Activated T-helper 1 cell treated with anti-CD3 and anti-CD28 coated beads, Interleukin-2, amount 50 U/mL, for 16 hours (primary cell): ENCODE measurements at regions not wholly inside any gene's neighbourhood (a gene's known extent, or its start where the extent isn't known, plus 50 kb on each side); places are given as distances from the start of the nearest gene placed in this dataset.

Experiments
- DNase-seq, 2 donors: peaks; one replicate each; pipeline ENCODE4 v3.0.0-alpha.2; 2020; ENCODE audit warnings: low read depth in 1 of 2, low spot score in 1 of 2

DNA sequence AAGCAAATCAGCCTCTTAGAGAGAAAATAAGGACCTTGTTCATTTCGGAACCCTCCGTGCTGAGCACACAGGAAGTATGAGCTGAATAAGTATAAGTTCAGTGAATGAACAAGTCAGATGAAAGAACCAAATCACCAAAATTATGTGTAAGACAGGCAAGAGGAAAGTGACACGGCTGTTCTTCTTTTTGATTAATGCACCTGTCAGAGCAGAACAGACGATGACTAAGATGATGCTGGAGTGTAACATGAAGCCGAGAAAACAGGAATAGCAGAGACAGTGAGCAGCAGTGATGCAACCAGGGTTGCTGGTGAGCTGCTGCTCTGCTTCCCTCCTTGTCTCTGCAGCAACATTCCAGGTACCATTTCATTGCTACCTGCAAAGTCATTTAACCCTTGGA, 861.1 kb downstream of the GALC start:
- DNase-seq, result no peak

DNA sequence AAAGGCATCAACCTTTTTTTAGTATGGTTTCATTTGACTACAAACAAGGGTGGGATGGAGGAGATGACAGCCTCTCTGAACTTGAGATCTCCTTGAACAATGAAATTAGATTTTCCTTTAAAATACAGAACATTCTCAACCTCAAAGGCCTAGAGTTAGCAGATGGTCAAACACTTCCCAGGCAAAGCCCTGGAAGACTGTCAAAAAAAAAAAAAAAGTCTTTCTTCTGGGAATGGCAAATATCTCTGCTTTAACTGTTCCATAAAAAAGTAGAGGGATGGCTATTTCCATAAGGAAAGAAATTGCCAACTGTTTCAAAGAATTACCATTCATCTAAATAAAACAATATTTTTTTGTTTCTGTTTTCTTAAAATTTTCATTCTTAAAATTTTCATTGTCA, 870.8 kb downstream of the GALC start:
- DNase-seq, result no peak

DNA sequence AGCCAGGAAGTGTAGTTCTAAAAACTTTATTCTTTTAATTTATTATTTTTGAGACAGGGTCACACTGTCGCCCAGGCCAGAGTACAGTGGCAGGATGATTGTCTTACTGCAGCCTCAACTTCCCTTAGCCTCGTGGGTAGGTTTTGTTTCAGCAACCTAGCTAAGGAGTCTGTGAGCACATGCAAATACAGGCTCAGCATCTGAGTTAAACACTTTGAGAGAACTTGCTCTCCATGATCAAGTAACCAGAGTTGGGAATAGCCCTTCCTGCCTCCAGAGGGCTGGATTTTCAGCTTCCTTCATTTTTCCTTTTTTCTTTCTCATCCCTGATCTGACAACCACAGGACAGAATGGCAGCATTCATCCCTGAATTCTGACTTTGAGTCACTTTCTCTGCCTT, 871.3 kb downstream of the GALC start:
- no peak for DNase-seq

- DNase-seq, result no peak
These were observed 877.7 kb downstream of the GALC start for GRCh38 chr14:87115234-87115633.

DNA sequence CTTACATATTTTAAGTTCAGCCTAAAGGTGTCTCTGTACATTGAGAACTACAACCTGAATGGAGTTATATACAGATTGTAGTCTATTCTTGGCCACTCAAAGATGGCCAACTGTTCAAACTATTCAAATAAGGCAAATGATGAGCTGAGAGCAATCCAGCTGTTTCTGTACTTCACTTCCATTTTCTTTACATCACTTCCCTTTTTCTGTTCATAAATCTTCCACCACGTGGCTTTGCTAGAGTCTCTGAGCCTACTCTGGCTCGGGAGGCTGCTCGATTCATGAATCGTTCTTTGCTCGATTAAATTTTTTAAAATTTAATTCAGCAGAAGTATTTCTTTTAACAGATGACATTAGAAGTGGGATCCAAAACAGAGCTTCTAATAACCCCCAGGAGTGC, 879.7 kb downstream of the GALC start:
- DNase-seq, result no peak

GRCh38 chr14:87111741-87112140, 881.2 kb downstream of the GALC start:
- no peak for DNase-seq

DNA sequence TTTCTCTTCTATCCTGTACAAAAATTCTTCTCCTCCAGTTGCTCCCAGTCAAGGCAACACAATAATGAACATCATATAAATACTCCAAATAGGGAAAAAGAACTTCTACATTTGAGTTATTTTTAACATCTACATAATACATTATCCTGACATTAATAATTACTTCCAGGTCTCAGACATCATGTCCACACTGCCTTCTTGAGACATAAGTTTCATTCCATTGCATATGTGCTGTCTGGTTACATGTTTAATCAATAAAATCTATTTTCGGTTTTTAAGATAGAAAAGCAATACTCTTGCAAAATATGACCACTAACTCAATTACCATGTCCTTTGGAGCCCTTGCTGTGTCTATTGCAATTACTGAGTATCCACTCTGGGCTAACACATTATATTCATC, 881.9 kb downstream of the GALC start:
- no peak for DNase-seq

- DNase-seq, result no peak
These were observed 883.7 kb downstream of the GALC start for GRCh38 chr14:87109271-87109670.

- DNase-seq, result no peak
These were observed 884.3 kb downstream of the GALC start for GRCh38 chr14:87108726-87109125.

DNA sequence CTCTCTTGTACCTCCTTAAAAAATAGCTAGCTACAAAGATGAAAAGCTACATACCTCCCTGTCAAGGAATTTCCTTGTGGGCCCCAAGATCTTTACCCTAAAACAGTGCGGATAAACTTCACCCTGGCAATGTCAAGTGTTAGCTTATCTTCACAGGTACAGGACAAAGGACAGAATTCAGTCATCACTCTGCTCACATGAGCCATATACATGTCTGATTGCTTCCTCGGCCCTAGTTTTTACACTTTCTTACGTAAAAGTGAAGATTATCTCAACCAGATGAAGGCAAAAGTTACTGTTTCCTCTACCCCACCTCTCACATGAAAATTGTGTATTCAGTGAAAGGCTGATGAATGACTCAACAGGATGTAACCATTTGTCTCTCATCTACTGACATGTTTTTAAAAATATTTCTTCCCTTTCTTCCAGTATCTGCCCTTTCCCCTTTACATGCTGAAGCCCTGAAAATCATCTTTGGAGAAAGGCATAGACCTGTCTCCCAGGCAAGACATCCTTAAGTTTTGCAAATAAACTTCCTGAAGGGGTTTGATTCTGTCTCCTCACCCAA, 890.1 kb downstream of the GALC start:
- no peak for DNase-seq

GRCh38 chr14:87097015-87097414, 896.0 kb downstream of the GALC start:
- no peak for DNase-seq

DNA sequence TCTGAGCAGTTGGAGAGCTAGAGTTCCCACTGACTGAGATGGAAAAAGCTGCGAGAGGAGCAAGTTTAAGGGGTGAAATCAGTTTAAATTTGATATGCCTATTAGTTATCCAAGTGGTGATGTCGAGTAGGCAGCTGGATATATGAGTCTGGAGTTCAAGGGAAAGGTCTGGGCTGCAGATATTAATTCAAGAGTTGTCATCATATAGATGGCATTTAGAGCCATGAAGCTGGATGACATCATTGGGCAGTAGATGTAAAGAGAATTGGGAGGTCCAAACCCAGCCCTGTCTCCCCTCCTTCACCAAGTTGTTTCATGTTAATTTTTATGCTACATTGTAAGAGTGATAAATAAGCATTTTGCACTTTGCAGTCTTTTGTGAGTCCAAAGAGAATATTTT, 898.1 kb downstream of the GALC start:
- DNase-seq, result no peak

- DNase-seq, result no peak
These were observed 904.4 kb downstream of the GALC start for GRCh38 chr14:87088588-87088987.

DNA sequence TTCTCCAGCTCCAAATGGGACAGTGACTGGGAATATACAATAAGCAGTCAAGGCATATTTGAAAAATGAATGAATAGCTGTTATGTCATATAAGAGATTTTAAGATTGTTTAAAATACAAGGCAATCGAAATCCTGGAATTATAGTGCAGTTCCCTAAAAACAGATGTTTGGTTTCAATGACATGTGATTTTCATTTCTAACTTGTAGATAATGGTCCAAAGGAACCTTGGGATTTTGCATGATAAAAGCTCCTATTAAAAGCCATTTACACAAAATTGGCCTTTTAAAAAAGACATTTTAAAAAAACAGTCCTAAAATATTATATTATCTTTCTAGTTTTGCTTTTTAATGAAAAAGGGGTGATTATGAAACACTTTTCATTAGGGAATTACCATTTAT, 905.1 kb downstream of the GALC start:
- DNase-seq, result no peak

DNA sequence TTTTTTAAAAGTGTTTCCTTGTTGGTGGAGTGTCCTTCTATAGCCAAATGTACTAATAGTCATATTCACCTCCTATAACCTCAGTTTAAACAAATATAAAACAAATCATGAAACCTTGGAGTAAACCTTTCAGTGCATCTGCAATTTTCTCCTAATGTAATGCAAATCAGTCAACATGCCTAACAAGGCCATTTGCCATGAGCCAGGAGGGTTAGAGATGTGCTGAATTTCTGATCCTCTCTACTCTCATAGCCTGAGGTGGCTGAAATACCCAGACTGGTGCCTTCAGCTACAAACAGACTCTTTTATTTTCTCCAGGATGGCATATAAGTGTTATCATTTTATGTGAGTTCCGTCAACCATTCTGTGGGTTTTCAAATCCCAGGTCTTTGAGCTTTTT, 908.1 kb downstream of the GALC start:
- DNase-seq, result no peak

GRCh38 chr14:87082917-87083316, 910.1 kb downstream of the GALC start:
- DNase-seq, result no peak

GRCh38 chr14:87081004-87081403, 912.0 kb downstream of the GALC start:
- no peak for DNase-seq

DNA sequence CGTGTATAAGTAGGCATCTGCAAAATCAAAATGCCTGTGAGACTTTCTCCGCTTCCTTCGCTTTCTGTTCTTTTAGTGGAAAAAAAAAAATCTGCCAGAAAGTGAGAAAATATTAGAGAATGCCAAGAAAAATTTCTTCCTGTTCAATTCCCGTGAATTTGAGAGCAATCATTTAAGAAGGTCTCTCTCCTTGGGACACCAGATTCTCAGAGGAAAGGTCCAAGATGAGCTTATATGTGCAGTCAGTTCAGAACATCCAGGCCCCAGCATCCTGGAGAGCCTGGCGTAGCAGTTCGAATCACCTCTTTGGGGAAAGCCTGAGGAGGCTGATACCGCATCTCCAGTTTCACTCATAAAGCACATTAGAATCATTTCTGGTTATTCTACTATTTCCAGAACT, 912.8 kb downstream of the GALC start:
- no peak for DNase-seq

GRCh38 chr14:87079416-87079815, 913.6 kb downstream of the GALC start:
- DNase-seq, result no peak

- DNase-seq, result no peak
These were observed 916.1 kb downstream of the GALC start for GRCh38 chr14:87076922-87077321.

GRCh38 chr14:87076146-87076545, 916.8 kb downstream of the GALC start:
- DNase-seq, result no peak

GRCh38 chr14:87073880-87074570, 919.0 kb downstream of the GALC start:
- no peak for DNase-seq

- no peak for DNase-seq
These were observed 925.4 kb downstream of the GALC start for GRCh38 chr14:87067591-87067990.
